T-helper 2 cell treated with Interferon-gamma antibody and Interleukin-4, amounts not matched to agents 5 μg/mL and 100 μg/mL, for 36 hours (primary cell): ENCODE measurements at regions not wholly inside any gene's neighbourhood (a gene's known extent, or its start where the extent isn't known, plus 50 kb on each side); places are given as distances from the start of the nearest gene placed in this dataset.
"Not testable (repeated sequence)": the region's sequence is repeated elsewhere in the genome, so short reads cannot be mapped to it uniquely, and the experiment has no call there.

Source experiments
- DNase-seq: peaks from one replicate; pipeline ENCODE4 v3.0.0; 2021; ENCODE audit warnings: low spot score
- H3K27ac Mint-ChIP-seq: one replicate; pipeline ENCODE4 v1.8.0; 2021; ENCODE audit warnings: mild to moderate bottlenecking, mixed read lengths
- H3K27me3 Mint-ChIP-seq: one replicate; pipeline ENCODE4 v1.8.0; 2021; ENCODE audit warnings: low read depth, mixed read lengths
- H3K36me3 Mint-ChIP-seq: one replicate; pipeline ENCODE4 v1.8.0; 2021; ENCODE audit warnings: low read depth, mixed read lengths
- H3K4me1 Mint-ChIP-seq: one replicate; pipeline ENCODE4 v1.8.0; 2021; ENCODE audit warnings: low read depth, mixed read lengths
- H3K4me3 Mint-ChIP-seq: one replicate; pipeline ENCODE4 v1.8.0; 2022; ENCODE audit warnings: mild to moderate bottlenecking, moderate library complexity, mixed read lengths
- H3K9me3 Mint-ChIP-seq: one replicate; pipeline ENCODE4 v1.8.0; 2021; ENCODE audit warnings: mixed read lengths

DNA sequence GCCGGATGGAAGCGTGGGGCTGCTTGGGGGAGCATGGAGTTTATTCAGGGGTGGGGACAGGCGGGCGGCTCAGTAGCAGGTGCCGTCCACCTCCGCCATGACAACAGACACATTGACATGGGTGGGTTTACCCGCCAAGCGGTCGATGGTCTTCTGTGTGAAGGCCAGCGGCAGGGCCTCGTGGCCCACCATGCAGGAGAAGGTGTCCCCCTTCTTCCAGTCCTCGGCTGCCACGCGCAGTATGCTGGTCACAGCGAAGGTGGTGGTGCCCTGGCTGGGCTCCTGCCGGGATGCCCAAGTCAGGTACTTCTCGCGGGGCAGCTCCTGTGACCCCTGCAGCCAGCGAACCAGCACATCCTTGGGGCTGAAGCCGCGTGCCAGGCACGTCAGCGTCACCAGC is 180.7 kb downstream of the TMEM121 start:
- H3K27me3 Mint-ChIP-seq, H3K4me3 Mint-ChIP-seq, H3K36me3 Mint-ChIP-seq, H3K27ac Mint-ChIP-seq, DNase-seq, H3K9me3 Mint-ChIP-seq, H3K4me1 Mint-ChIP-seq: not testable (repeated sequence)

DNA sequence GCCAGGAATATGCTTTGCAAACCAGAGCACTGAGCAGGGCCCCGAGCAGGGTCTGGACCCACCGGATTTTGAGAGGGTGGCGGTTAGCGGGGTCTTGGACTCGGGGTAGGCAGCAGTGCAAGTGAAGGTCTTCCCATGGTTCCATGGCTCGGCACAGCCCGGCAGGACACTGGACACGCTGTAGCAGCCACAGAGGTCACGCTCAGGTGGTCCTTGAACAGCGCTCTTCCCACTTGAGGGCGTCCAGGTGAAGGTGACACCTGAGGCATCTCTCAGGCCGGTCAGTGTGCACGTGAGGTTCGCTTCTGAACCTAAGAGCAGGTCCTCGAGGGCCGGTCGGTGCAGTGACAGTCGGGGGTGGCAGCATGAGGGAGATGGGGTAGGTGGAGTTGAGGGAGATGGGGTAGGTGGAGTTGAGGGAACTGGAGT is 181.4 kb downstream of the TMEM121 start:
- not testable (repeated sequence) for H3K27me3 Mint-ChIP-seq, H3K9me3 Mint-ChIP-seq, H3K36me3 Mint-ChIP-seq, H3K4me3 Mint-ChIP-seq, DNase-seq, H3K27ac Mint-ChIP-seq, H3K4me1 Mint-ChIP-seq

DNA sequence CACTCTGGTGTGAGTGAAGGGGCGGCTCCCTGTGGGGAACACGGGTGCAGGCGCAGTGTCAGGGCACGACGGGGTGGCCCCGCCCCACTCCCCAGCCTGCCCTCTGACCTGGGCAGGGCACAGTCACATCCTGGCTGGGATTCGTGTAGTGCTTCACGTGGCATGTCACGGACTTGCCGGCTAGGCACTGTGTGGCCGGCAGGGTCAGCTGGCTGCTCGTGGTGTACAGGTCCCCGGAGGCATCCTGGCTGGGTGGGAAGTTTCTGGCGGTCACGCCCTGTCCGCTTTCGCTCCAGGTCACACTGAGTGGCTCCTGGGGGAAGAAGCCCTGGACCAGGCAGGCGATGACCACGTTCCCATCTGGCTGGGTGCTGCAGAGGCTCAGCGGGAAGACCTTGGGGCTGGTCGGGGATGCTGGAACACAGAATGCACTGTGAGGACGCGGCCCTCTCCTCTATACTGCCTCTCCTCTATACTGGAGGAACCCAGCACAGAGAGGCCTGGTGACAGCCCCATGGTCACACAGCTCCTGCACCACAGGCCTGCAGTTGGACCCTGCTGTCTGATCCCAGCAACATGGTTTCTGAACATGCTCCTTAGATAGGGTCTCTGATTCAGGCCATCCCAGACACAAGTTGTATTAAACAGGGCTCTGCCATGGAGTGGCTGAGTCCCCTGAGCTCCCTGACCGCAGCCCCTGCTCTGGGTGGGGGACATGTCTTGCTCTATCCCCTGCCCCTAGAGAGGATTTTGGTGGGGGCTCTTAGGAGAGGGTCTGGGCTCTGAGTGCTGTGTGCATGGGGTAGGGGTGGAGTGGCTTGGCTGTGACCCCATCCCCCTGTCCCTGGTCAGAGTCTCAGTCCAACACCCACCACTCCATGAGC is 182.1 kb downstream of the TMEM121 start:
- DNase-seq, H3K27me3 Mint-ChIP-seq, H3K36me3 Mint-ChIP-seq, H3K27ac Mint-ChIP-seq, H3K9me3 Mint-ChIP-seq, H3K4me1 Mint-ChIP-seq, H3K4me3 Mint-ChIP-seq: not testable (repeated sequence)

DNA sequence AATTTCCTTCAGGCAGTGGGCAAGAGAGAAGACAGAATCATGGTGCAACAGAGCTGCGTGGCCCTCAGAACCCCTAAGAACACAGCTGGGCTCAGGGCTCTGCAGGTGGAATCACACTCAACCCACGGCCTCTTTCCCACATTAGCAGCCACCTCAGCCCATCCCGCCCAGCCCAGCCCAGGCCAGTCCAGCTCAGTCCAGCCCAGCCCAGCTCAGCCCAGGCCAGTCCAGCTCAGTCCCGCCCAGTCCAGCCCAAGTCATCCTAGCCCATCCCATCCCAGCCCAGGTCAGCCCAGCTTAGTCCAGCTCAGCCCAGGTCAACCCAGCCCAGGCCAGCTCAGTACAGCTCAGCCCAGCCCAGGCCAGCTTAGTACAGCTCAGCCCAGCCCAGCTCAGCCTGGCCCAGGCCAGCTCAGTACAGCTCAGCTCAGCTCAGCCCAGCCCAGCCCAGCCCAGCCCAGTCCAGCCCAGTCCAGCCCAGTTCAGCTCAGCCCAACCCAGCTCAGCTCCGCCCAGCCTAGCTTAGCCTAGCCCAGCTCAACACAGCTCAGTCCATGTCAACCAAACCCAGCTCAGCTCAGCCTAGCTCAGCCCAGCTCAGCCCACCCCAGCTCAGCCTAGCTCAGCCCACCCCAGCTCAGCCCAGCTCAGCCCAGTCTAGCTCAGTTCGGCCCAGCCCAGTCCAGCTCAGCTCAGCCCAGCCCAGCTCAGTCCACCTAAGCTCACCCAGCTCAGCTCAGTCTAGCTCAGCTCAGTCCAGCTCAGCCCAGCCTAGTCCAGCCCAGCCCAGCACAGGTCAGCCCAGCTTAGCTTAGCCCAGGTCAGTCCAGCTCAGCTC is 183.1 kb downstream of the TMEM121 start:
- no peak for DNase-seq
- no peak overlapping the region for H3K27ac Mint-ChIP-seq
- H3K4me3 Mint-ChIP-seq: no peak overlapping the region
- no peaks in the 10 kb centered on the region for H3K27me3 Mint-ChIP-seq
- H3K4me1 Mint-ChIP-seq: no peaks in the 10 kb centered on the region
- no peaks in the 10 kb centered on the region for H3K36me3 Mint-ChIP-seq
- H3K9me3 Mint-ChIP-seq: no peaks in the 10 kb centered on the region

DNA sequence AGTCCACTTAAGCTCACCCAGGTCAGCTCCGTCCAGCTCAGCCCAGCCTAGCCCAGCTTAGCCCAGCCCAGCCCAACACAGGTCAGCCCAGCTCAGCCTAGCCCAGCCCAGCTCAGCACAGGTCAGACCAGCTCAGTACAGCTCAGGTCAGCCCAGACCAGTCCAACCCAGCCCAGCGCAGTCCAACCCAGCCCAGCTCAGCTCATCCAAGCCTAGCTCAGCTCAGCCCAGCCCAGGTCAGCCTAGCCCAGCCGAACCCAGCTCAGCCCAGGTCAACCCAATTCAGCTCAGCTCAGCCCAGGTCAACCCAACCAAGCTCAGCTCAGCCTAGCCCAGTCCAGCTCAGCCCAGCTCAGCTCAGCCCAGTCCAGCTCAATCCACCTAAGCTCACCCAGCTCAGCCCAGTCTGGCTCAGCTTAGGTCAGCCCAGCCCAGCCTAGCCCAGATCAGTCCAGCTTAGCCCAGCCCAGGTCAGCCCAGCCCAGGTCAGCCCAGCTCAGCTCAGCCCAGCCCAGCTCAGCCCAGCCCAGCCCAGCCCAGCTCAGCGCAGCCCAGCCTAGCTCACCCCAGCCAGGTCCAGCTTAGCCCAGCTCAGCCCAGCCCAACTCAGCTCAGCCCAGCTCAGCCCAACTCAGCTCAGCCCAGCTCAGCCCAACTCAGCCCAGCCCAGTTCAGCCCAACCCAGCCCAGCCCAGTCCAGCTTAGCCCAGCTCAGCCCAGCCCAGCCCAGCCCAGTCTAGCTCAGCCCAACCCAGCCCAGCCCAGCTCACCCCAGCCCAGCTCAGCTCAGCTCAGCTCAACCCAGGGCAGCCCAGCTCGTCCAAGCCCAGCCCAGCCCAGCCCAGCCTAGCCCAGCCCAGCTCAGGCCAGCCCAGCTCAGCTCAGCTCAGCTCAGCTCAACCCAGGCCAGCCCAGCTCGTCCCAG is 184.0 kb downstream of the TMEM121 start:
- Mint-ChIP-seq H3K27ac (no peak overlapping the region), H3K4me3 (no peak overlapping the region), H3K4me1 (no peaks in the 10 kb centered on the region), H3K36me3 (no peaks in the 10 kb centered on the region), H3K27me3 (no peaks in the 10 kb centered on the region), H3K9me3 (no peaks in the 10 kb centered on the region)
- DNase-seq: no peak

DNA sequence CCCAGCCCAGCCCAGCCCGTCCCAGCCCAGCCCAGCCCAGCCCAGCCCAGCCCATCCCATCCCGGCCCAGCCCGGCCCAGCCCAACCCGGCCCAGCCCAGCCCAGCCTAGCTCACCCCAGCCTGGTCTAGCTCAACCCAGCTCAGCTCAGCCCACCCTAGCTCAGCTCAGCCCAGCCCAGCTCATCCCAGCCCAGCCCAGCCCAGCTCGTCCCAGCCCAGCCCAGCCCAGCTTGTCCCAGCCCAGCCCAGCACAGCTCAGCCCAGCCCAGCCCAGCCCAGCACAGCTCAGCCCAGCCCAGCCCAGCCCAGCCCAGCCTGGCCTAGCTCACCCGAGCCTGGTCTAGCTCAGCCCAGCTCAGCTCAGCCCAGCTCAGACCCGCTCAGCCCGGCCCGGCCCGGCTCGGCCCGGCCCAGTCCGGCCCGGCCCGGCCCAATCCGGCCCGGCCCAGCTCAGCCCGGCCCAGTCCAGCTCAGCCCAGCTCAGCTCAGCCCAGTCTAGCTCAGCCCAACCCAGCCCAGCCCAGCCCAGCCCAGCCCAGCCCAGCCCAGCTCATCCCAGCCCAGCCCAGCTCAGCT is 184.7 kb downstream of the TMEM121 start:
- no peaks in the 10 kb centered on the region for H3K36me3 Mint-ChIP-seq
- no peaks in the 10 kb centered on the region for H3K27me3 Mint-ChIP-seq
- no peaks in the 10 kb centered on the region for H3K9me3 Mint-ChIP-seq
- no peaks in the 10 kb centered on the region for H3K4me1 Mint-ChIP-seq
- no peak for DNase-seq
- no peak overlapping the region for H3K27ac Mint-ChIP-seq
- no peak overlapping the region for H3K4me3 Mint-ChIP-seq

DNA sequence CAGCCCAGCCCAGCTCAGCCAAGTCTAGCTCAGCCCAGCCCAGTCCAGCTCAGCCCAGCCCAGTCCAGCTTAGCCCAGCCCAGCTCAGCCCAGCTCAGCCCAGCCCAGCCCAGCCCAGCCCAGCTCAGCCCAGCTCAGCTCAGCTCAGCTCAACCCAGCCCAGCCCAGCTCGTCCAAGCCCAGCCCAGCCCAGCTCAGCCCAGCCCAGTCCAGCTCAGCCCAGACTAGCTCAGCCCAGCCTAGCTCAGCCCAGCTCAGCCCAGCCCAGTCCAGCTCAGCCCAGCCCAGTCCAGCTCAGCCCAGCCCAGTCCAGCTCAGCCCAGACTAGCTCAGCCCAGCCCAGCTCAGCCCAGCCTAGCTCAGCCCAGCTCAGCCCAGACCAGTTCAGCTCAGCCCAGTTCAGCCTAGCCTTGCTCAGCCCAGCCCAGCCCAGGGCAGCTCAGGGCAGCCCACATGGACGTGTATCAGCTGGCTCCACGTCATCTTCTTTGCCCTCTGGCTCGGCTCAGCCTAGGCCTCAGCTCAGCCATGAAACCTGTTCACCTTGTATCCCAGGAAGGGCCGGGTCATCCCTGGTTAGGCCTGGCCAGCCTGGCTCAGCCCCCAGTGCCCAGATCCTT is 185.6 kb downstream of the TMEM121 start:
- no peak overlapping the region for H3K27ac Mint-ChIP-seq
- H3K4me3 Mint-ChIP-seq: no peak overlapping the region
- H3K36me3 Mint-ChIP-seq: no peaks in the 10 kb centered on the region
- DNase-seq: no peak
- H3K27me3 Mint-ChIP-seq: no peaks in the 10 kb centered on the region
- no peaks in the 10 kb centered on the region for H3K9me3 Mint-ChIP-seq
- no peaks in the 10 kb centered on the region for H3K4me1 Mint-ChIP-seq

DNA sequence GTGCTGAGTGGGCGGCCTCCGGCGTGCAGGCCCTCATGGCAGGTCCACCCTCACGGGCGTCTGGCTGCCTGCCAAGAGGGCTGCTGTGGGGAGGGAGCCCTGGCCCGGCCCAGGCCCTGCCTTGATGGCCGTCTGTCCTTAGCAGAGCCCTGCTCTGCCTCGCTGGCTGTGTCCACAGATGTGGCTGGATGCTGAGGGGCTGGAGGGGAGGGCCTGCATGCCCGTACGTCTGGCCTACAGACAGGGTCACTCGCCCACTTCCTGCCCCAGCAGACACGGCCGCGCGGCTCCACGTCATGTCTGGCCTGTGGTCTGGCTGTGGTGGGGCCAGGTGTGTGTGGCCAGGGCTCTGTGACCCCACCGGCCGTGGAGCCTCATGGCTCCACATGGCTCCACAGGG is 186.3 kb downstream of the TMEM121 start:
- H3K4me3 Mint-ChIP-seq, H3K4me1 Mint-ChIP-seq, H3K27ac Mint-ChIP-seq, H3K27me3 Mint-ChIP-seq, DNase-seq, H3K36me3 Mint-ChIP-seq, H3K9me3 Mint-ChIP-seq: not testable (repeated sequence)

DNA sequence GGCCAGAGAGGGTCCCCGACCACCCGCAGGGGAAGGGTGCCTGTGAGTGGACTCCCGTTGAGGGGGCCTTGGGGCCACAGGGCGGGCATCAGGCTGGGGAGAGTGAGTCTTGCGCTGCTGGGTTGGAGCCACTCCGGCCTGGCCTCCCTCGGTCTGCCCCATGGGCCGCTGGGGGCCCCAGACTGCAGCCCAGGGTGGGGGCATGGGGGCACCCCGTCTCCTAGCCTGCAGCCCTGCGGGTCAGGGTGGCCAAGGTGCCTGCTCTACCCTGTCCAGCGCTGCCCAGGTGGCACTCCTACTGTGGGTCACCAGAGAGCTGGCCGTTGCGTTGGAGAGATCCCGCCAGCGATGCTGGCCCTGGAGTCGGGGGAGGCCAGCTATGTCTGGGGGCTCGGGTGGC is 186.8 kb downstream of the TMEM121 start:
- H3K36me3 Mint-ChIP-seq, DNase-seq, H3K27ac Mint-ChIP-seq, H3K27me3 Mint-ChIP-seq, H3K4me3 Mint-ChIP-seq, H3K9me3 Mint-ChIP-seq, H3K4me1 Mint-ChIP-seq: not testable (repeated sequence)

DNA sequence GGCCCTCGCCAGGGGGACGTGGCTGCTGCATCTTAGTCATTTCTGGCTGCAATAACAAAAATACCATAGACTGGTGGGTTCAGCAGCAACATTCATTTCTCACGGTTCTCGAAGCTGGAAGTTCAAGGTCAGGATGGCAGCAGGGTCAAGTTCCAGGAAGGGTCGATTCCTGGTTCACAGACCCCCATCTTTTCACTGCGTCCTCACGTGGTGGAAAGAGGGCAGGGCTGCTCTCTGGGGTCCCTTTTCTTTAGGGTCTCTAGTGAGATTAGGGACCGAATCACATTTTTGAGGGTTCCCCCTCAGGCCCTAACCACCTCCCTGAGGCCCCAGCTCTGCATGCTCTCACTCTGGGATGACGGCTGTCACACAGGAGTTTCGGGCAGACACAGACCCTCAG is 187.5 kb downstream of the TMEM121 start:
- not testable (repeated sequence) for H3K36me3 Mint-ChIP-seq, H3K27ac Mint-ChIP-seq, H3K4me3 Mint-ChIP-seq, DNase-seq, H3K4me1 Mint-ChIP-seq, H3K9me3 Mint-ChIP-seq, H3K27me3 Mint-ChIP-seq

DNA sequence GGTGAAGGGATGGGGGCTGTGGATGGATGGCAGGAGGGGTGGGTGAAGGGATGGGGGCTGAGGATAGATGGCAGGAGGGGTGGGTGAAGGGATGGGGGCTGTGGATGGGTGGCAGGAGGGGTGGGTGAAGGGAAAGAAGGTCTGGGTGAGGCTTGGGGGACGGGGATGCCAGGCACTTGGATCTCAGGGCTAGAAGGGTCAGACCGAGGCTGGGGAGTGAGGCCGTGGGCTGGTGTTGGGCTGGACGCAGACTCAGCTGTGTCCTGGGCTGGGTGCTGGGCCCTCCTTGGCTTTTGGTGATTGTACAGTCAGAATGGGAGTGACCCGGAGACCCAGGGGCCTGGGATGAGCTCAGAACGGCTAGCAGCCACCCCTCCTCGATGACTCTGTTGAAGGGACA is 192.4 kb downstream of the TMEM121 start:
- not testable (repeated sequence) for H3K4me3 Mint-ChIP-seq, H3K27me3 Mint-ChIP-seq, H3K36me3 Mint-ChIP-seq, H3K27ac Mint-ChIP-seq, H3K4me1 Mint-ChIP-seq, H3K9me3 Mint-ChIP-seq, DNase-seq

DNA sequence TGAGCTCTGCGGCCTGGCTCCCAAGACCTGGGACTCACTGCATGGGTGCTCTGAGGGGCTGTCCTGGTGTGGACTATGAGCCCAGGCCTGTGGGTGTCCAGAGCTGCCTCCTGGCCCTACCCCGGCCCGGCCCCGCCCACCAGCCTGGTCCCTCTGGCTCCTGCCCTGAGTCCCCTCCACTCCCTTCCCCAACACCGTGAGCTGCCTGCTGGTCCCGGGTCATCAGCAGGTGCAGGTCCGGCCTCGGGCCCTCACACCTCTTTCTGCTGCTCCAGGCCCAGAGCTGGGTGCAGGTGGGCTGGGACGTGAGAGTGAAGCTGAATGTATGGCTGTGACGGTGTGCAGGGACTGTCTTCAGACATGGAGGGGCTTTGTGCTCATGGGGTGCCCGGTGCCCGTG is 193.7 kb downstream of the TMEM121 start:
- not testable (repeated sequence) for H3K4me3 Mint-ChIP-seq, H3K9me3 Mint-ChIP-seq, H3K27ac Mint-ChIP-seq, H3K36me3 Mint-ChIP-seq, DNase-seq, H3K27me3 Mint-ChIP-seq, H3K4me1 Mint-ChIP-seq

DNA sequence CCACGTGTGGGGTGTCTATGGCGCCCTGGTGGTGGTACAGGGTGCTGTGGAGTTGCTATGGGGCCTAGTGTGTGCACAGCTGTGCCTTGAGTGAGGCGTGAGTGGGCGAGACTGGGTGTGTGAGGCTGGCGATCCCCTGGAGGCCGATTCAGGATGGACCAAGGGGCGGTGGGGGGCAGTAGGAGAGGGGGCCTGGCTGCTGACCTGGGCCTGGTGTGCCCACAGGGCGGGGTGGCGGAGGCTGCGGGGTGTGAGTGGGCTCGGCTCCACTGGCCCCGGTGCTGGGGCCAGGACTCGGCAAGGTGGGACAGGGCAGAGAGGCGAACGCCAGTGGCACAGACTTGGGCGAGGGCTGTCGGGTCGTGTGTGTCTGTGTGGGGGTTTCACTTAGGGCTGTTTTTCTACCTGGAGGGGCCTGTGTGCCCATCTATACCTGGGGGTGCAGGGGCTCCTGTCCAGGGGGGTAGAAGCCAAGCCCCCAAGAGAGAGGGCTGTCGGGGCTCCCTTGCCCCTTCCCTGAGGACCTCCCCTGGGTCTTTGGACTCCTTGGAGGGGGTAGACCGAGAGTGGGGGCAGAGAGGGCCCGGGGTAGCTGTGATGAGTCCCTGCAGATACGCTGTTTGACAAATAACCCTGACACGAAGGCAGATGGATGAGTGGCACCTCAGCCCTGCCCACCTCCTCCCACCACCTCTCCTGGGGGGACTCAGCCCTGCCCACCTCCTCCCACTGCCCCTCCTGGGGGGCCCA is 194.6 kb downstream of the TMEM121 start:
- H3K27me3 Mint-ChIP-seq, DNase-seq, H3K4me1 Mint-ChIP-seq, H3K4me3 Mint-ChIP-seq, H3K9me3 Mint-ChIP-seq, H3K27ac Mint-ChIP-seq, H3K36me3 Mint-ChIP-seq: not testable (repeated sequence)
